ENCODE measurements at regions not wholly inside any gene's neighbourhood (a gene's known extent, or its start where the extent isn't known, plus 50 kb on each side); places are given as distances from the start of the nearest gene placed in this dataset.

- Histone ChIP-seq H3K27ac (ENCODE audit: low read depth in 2 of 2, low read length in 1 of 2) (no peak overlapping the region), H3K4me1 (ENCODE audit: control insufficient read depth in 2 of 2, insufficient read depth in 2 of 2, low read length in 1 of 2) (peaks cover 0 to 2% of the 10 kb centered on the region in 2 donors), H3K4me3 (ENCODE audit: low read depth in 1 of 2, low read length in 2 of 2) (no peak overlapping the region), H3K36me3 (ENCODE audit: control insufficient read depth in 2 of 2, insufficient read depth in 2 of 2, low read length in 1 of 2) (no peaks in the 10 kb centered on the region), H3K9me3 (ENCODE audit: control insufficient read depth in 2 of 2, insufficient read depth in 1 of 2, low read depth in 1 of 2, low read length in 1 of 2) (no peaks in the 10 kb centered on the region), H3K27me3 (ENCODE audit: control insufficient read depth in 1 of 2, insufficient read depth in 2 of 2, low read length in 2 of 2) (no peaks in the 10 kb centered on the region)
- 59 to 63% methylated on average over 4 of the region's 4 CpGs for WGBS, 2 donors
These were observed 390.4 kb downstream of the ARHGEF28 start for GRCh38 chr5:74016373-74016772.

- H3K27ac ChIP-seq (ENCODE audit: low read depth in 2 of 2, low read length in 1 of 2) = no peak overlapping the region
- no peaks in the 10 kb centered on the region for H3K9me3 ChIP-seq (ENCODE audit: control insufficient read depth in 2 of 2, insufficient read depth in 1 of 2, low read depth in 1 of 2, low read length in 1 of 2)
- 91 to 95% methylated on average over 1 of the region's 1 CpG for WGBS, 2 donors
- H3K4me3 ChIP-seq (ENCODE audit: low read depth in 1 of 2, low read length in 2 of 2) = no peak overlapping the region
- peaks cover 0 to 2% of the 10 kb centered on the region in 2 donors for H3K4me1 ChIP-seq (ENCODE audit: control insufficient read depth in 2 of 2, insufficient read depth in 2 of 2, low read length in 1 of 2)
- H3K36me3 ChIP-seq (ENCODE audit: control insufficient read depth in 2 of 2, insufficient read depth in 2 of 2, low read length in 1 of 2) = no peaks in the 10 kb centered on the region
- H3K27me3 ChIP-seq (ENCODE audit: control insufficient read depth in 1 of 2, insufficient read depth in 2 of 2, low read length in 2 of 2) = no peaks in the 10 kb centered on the region
These were observed 389.7 kb downstream of the ARHGEF28 start for GRCh38 chr5:74015716-74016115.

GRCh38 chr5:74013222-74013621 is 387.2 kb downstream of the ARHGEF28 start:
- 54 to 62% methylated on average over 2 of the region's 2 CpGs for WGBS, 2 donors
- no peaks in the 10 kb centered on the region for H3K9me3 ChIP-seq (ENCODE audit: control insufficient read depth in 2 of 2, insufficient read depth in 1 of 2, low read depth in 1 of 2, low read length in 1 of 2)
- H3K36me3 ChIP-seq (ENCODE audit: control insufficient read depth in 2 of 2, insufficient read depth in 2 of 2, low read length in 1 of 2) = no peaks in the 10 kb centered on the region
- H3K4me3 ChIP-seq (ENCODE audit: low read depth in 1 of 2, low read length in 2 of 2) = no peak overlapping the region
- no peaks in the 10 kb centered on the region for H3K27me3 ChIP-seq (ENCODE audit: control insufficient read depth in 1 of 2, insufficient read depth in 2 of 2, low read length in 2 of 2)
- H3K4me1 ChIP-seq (ENCODE audit: control insufficient read depth in 2 of 2, insufficient read depth in 2 of 2, low read length in 1 of 2) = peaks cover 0 to 2% of the 10 kb centered on the region in 2 donors
- no peak overlapping the region for H3K27ac ChIP-seq (ENCODE audit: low read depth in 2 of 2, low read length in 1 of 2)

- Histone ChIP-seq H3K27ac (ENCODE audit: low read depth in 2 of 2, low read length in 1 of 2) (no peak overlapping the region), H3K9me3 (ENCODE audit: control insufficient read depth in 2 of 2, insufficient read depth in 1 of 2, low read depth in 1 of 2, low read length in 1 of 2) (no peaks in the 10 kb centered on the region), H3K27me3 (ENCODE audit: control insufficient read depth in 1 of 2, insufficient read depth in 2 of 2, low read length in 2 of 2) (peaks cover 0 to 4% of the 10 kb centered on the region in 2 donors), H3K4me1 (ENCODE audit: control insufficient read depth in 2 of 2, insufficient read depth in 2 of 2, low read length in 1 of 2) (no peaks in the 10 kb centered on the region), H3K36me3 (ENCODE audit: control insufficient read depth in 2 of 2, insufficient read depth in 2 of 2, low read length in 1 of 2) (no peaks in the 10 kb centered on the region), H3K4me3 (ENCODE audit: low read depth in 1 of 2, low read length in 2 of 2) (no peak overlapping the region)
- WGBS, 2 donors = 30 to 32% methylated on average over 1 of the region's 1 CpG
These were observed 383.5 kb downstream of the ARHGEF28 start for GRCh38 chr5:74009502-74009901.

- H3K36me3 ChIP-seq (ENCODE audit: control insufficient read depth in 2 of 2, insufficient read depth in 2 of 2, low read length in 1 of 2) = no peaks in the 10 kb centered on the region
- H3K9me3 ChIP-seq (ENCODE audit: control insufficient read depth in 2 of 2, insufficient read depth in 1 of 2, low read depth in 1 of 2, low read length in 1 of 2) = no peaks in the 10 kb centered on the region
- 0% methylated on average over 1 of the region's 1 CpG for WGBS, 2 donors
- no peak overlapping the region for H3K4me3 ChIP-seq (ENCODE audit: low read depth in 1 of 2, low read length in 2 of 2)
- no peaks in the 10 kb centered on the region for H3K4me1 ChIP-seq (ENCODE audit: control insufficient read depth in 2 of 2, insufficient read depth in 2 of 2, low read length in 1 of 2)
- H3K27ac ChIP-seq (ENCODE audit: low read depth in 2 of 2, low read length in 1 of 2) = no peak overlapping the region
- peaks cover 0 to 4% of the 10 kb centered on the region in 2 donors for H3K27me3 ChIP-seq (ENCODE audit: control insufficient read depth in 1 of 2, insufficient read depth in 2 of 2, low read length in 2 of 2)
These were observed 381.2 kb downstream of the ARHGEF28 start for GRCh38 chr5:74007193-74007592.

GRCh38 chr5:73999297-73999696 is 373.3 kb downstream of the ARHGEF28 start:
- no peaks in the 10 kb centered on the region for H3K27me3 ChIP-seq (ENCODE audit: control insufficient read depth in 1 of 2, insufficient read depth in 2 of 2, low read length in 2 of 2)
- WGBS, 2 donors = 67 to 69% methylated on average over 3 of the region's 3 CpGs
- H3K27ac ChIP-seq (ENCODE audit: low read depth in 2 of 2, low read length in 1 of 2) = no peak overlapping the region
- H3K9me3 ChIP-seq (ENCODE audit: control insufficient read depth in 2 of 2, insufficient read depth in 1 of 2, low read depth in 1 of 2, low read length in 1 of 2) = no peaks in the 10 kb centered on the region
- no peaks in the 10 kb centered on the region for H3K36me3 ChIP-seq (ENCODE audit: control insufficient read depth in 2 of 2, insufficient read depth in 2 of 2, low read length in 1 of 2)
- no peaks in the 10 kb centered on the region for H3K4me1 ChIP-seq (ENCODE audit: control insufficient read depth in 2 of 2, insufficient read depth in 2 of 2, low read length in 1 of 2)
- H3K4me3 ChIP-seq (ENCODE audit: low read depth in 1 of 2, low read length in 2 of 2) = no peak overlapping the region

GRCh38 chr5:73998489-73998888 is 372.5 kb downstream of the ARHGEF28 start:
- no peak overlapping the region for H3K27ac ChIP-seq (ENCODE audit: low read depth in 2 of 2, low read length in 1 of 2)
- 44 to 51% methylated on average over 4 of the region's 4 CpGs for WGBS, 2 donors
- H3K27me3 ChIP-seq (ENCODE audit: control insufficient read depth in 1 of 2, insufficient read depth in 2 of 2, low read length in 2 of 2) = no peaks in the 10 kb centered on the region

GRCh38 chr5:73997960-73998359 is 372.0 kb downstream of the ARHGEF28 start:
- H3K4me3 ChIP-seq (ENCODE audit: low read depth in 1 of 2, low read length in 2 of 2) = no peak overlapping the region
- H3K36me3 ChIP-seq (ENCODE audit: control insufficient read depth in 2 of 2, insufficient read depth in 2 of 2, low read length in 1 of 2) = no peaks in the 10 kb centered on the region
- no peaks in the 10 kb centered on the region for H3K9me3 ChIP-seq (ENCODE audit: control insufficient read depth in 2 of 2, insufficient read depth in 1 of 2, low read depth in 1 of 2, low read length in 1 of 2)
- no peaks in the 10 kb centered on the region for H3K4me1 ChIP-seq (ENCODE audit: control insufficient read depth in 2 of 2, insufficient read depth in 2 of 2, low read length in 1 of 2)
- H3K27me3 ChIP-seq (ENCODE audit: control insufficient read depth in 1 of 2, insufficient read depth in 2 of 2, low read length in 2 of 2) = no peaks in the 10 kb centered on the region
- H3K27ac ChIP-seq (ENCODE audit: low read depth in 2 of 2, low read length in 1 of 2) = no peak overlapping the region

More at GRCh38 chr5:73998489-73998888, 372.5 kb downstream of the ARHGEF28 start:
- Histone ChIP-seq H3K9me3 (ENCODE audit: control insufficient read depth in 2 of 2, insufficient read depth in 1 of 2, low read depth in 1 of 2, low read length in 1 of 2) (no peaks in the 10 kb centered on the region), H3K36me3 (ENCODE audit: control insufficient read depth in 2 of 2, insufficient read depth in 2 of 2, low read length in 1 of 2) (no peaks in the 10 kb centered on the region), H3K4me1 (ENCODE audit: control insufficient read depth in 2 of 2, insufficient read depth in 2 of 2, low read length in 1 of 2) (no peaks in the 10 kb centered on the region), H3K4me3 (ENCODE audit: low read depth in 1 of 2, low read length in 2 of 2) (no peak overlapping the region)

GRCh38 chr5:73996151-73996755 is 370.3 kb downstream of the ARHGEF28 start:
- WGBS, 2 donors = 44 to 65% methylated on average over 2 of the region's 2 CpGs
- Histone ChIP-seq H3K36me3 (ENCODE audit: control insufficient read depth in 2 of 2, insufficient read depth in 2 of 2, low read length in 1 of 2) (no peaks in the 10 kb centered on the region), H3K4me3 (ENCODE audit: low read depth in 1 of 2, low read length in 2 of 2) (no peak overlapping the region), H3K27me3 (ENCODE audit: control insufficient read depth in 1 of 2, insufficient read depth in 2 of 2, low read length in 2 of 2) (no peaks in the 10 kb centered on the region), H3K27ac (ENCODE audit: low read depth in 2 of 2, low read length in 1 of 2) (no peak overlapping the region), H3K4me1 (ENCODE audit: control insufficient read depth in 2 of 2, insufficient read depth in 2 of 2, low read length in 1 of 2) (no peaks in the 10 kb centered on the region), H3K9me3 (ENCODE audit: control insufficient read depth in 2 of 2, insufficient read depth in 1 of 2, low read depth in 1 of 2, low read length in 1 of 2) (no peaks in the 10 kb centered on the region)

GRCh38 chr5:73994963-73995362 is 369.0 kb downstream of the ARHGEF28 start:
- no peaks in the 10 kb centered on the region for H3K27me3 ChIP-seq (ENCODE audit: control insufficient read depth in 1 of 2, insufficient read depth in 2 of 2, low read length in 2 of 2)
- no peaks in the 10 kb centered on the region for H3K4me1 ChIP-seq (ENCODE audit: control insufficient read depth in 2 of 2, insufficient read depth in 2 of 2, low read length in 1 of 2)
- 73 to 75% methylated on average over 2 of the region's 2 CpGs for WGBS, 2 donors
- H3K9me3 ChIP-seq (ENCODE audit: control insufficient read depth in 2 of 2, insufficient read depth in 1 of 2, low read depth in 1 of 2, low read length in 1 of 2) = no peaks in the 10 kb centered on the region
- H3K27ac ChIP-seq (ENCODE audit: low read depth in 2 of 2, low read length in 1 of 2) = no peak overlapping the region
- H3K4me3 ChIP-seq (ENCODE audit: low read depth in 1 of 2, low read length in 2 of 2) = no peak overlapping the region
- no peaks in the 10 kb centered on the region for H3K36me3 ChIP-seq (ENCODE audit: control insufficient read depth in 2 of 2, insufficient read depth in 2 of 2, low read length in 1 of 2)
